HEK293 (cell line): ENCODE measurements at regions not wholly inside any gene's neighbourhood (a gene's known extent, or its start where the extent isn't known, plus 50 kb on each side); places are given as distances from the start of the nearest gene placed in this dataset.

Experiments used
- CTCF ChIP-seq: fragments of 450-650 bp; formaldehyde crosslinking; IDR thresholded peaks from 2 replicates; pipeline ENCODE4 v1.5.1; 2016; ENCODE audit warnings: missing biosample characterization, missing genetic modification characterization
- REST ChIP-seq: fragments of 450-650 bp; formaldehyde crosslinking; IDR thresholded peaks from 2 replicates; pipeline ENCODE4 v1.5.1; 2016; ENCODE audit warnings: missing biosample characterization, missing genetic modification characterization
- YY1 ChIP-seq: fragments of 450-650 bp; formaldehyde crosslinking; IDR thresholded peaks from 2 replicates; pipeline ENCODE4 v1.5.1; 2018; ENCODE audit warnings: missing biosample characterization, missing genetic modification characterization
- ZBTB21 ChIP-seq: fragments of 450-650 bp; formaldehyde crosslinking; IDR thresholded peaks from 2 replicates; pipeline ENCODE4 v1.5.1; 2017; ENCODE audit warnings: missing biosample characterization, missing genetic modification characterization
- ZNF174 ChIP-seq: fragments of 450-650 bp; formaldehyde crosslinking; IDR thresholded peaks from 2 replicates; pipeline ENCODE4 v1.5.0; 2017; ENCODE audit warnings: missing biosample characterization, mild to moderate bottlenecking, missing genetic modification characterization
- ZNF274 ChIP-seq, 2 experiments: fragments of 200-500 bp in 1 of 2; fragments of 450-650 bp in 1 of 2; sonication (Bioruptor generic) in 1 of 2; formaldehyde crosslinking in 1 of 2; IDR thresholded peaks; 2 replicates each; pipeline versions ENCODE4 v1.5.1 to v1.6.1; 2014 to 2016; ENCODE audit warnings: borderline replicate concordance in 1 of 2, inconsistent platforms in 1 of 2, low read length in 1 of 2, missing biosample characterization in 1 of 2, missing genetic modification characterization in 1 of 2
- ZNF350 ChIP-seq: fragments of 450-650 bp; formaldehyde crosslinking; IDR thresholded peaks from 2 replicates; pipeline ENCODE4 v1.5.0; 2017; ENCODE audit warnings: missing biosample characterization, mild to moderate bottlenecking, missing genetic modification characterization
- ZNF394 ChIP-seq: fragments of 450-650 bp; formaldehyde crosslinking; IDR thresholded peaks from 2 replicates; pipeline ENCODE4 v1.5.1; 2016; ENCODE audit warnings: missing biosample characterization, missing genetic modification characterization, mild to moderate bottlenecking, moderate library complexity, borderline replicate concordance
- ZNF416 ChIP-seq: fragments of 450-650 bp; formaldehyde crosslinking; IDR thresholded peaks from 2 replicates; pipeline ENCODE4 v1.5.1; 2016; ENCODE audit warnings: missing biosample characterization, missing genetic modification characterization
- ZNF548 ChIP-seq: fragments of 450-650 bp; formaldehyde crosslinking; IDR thresholded peaks from 2 replicates; pipeline ENCODE4 v1.5.1; 2016; ENCODE audit warnings: missing biosample characterization, missing genetic modification characterization
- TF ChIP-seq, protein P1 (sequence below): fragments of 450-650 bp; formaldehyde crosslinking; IDR thresholded peaks from 2 replicates; pipeline ENCODE4 v1.5.1; 2016; ENCODE audit warnings: missing biosample characterization, missing genetic modification characterization

GRCh38 chr6:113642714-113643406 lies 214.3 kb upstream of the MARCKS start:
- TF ChIP-seq REST (no peak), ZNF416 (tag by site-specific recombination) (no peak), CTCF (no peak), ZNF174 (tag by site-specific recombination) (no peak), ZNF394 (tag by site-specific recombination) (no peak), ZNF548 (tag by site-specific recombination) (no peak), YY1 (tag by site-specific recombination) (no peak), ZNF274 (IDR thresholded peaks at IDR 0.05; ENCODE audit: low read length) (no peak), ZNF274 (tag by site-specific recombination; IDR thresholded peaks at IDR 0.05; ENCODE audit: borderline replicate concordance) (no peak), ZNF350 (tag by site-specific recombination) (peak; percentile 50; the same call in 1 of the 2 replicates), ZBTB21 (no peak)
- TF ChIP-seq, protein P1, sequence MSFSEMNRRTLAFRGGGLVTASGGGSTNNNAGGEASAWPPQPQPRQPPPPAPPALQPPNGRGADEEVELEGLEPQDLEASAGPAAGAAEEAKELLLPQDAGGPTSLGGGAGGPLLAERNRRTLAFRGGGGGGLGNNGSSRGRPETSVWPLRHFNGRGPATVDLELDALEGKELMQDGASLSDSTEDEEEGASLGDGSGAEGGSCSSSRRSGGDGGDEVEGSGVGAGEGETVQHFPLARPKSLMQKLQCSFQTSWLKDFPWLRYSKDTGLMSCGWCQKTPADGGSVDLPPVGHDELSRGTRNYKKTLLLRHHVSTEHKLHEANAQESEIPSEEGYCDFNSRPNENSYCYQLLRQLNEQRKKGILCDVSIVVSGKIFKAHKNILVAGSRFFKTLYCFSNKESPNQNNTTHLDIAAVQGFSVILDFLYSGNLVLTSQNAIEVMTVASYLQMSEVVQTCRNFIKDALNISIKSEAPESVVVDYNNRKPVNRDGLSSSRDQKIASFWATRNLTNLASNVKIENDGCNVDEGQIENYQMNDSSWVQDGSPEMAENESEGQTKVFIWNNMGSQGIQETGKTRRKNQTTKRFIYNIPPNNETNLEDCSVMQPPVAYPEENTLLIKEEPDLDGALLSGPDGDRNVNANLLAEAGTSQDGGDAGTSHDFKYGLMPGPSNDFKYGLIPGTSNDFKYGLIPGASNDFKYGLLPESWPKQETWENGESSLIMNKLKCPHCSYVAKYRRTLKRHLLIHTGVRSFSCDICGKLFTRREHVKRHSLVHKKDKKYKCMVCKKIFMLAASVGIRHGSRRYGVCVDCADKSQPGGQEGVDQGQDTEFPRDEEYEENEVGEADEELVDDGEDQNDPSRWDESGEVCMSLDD (tag by site-specific recombination), result no peak
